ENCODE measurements at regions not wholly inside any gene's neighbourhood (a gene's known extent, or its start where the extent isn't known, plus 50 kb on each side); places are given as distances from the start of the nearest gene placed in this dataset.

DNA sequence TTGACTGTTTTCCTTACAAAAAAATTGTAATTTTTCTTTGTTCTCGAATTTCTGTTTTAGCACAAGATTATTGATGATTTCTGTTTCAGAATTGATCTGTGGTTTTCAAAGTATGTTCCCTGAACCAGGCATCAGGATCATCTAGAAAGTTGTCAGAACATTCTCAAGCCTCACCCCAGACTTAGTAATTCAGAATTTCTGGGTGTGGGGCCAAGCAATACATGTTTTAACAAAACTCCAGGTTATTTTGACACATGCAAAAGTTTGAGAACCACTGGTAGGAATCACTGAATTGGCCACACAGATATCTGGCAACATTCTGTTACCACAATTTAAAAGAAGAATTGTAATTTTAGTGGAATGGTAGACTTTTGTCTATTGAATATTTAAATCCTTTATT lies 1173.9 kb upstream of the LRRTM3 start:
- TF ChIP-seq, protein P1, sequence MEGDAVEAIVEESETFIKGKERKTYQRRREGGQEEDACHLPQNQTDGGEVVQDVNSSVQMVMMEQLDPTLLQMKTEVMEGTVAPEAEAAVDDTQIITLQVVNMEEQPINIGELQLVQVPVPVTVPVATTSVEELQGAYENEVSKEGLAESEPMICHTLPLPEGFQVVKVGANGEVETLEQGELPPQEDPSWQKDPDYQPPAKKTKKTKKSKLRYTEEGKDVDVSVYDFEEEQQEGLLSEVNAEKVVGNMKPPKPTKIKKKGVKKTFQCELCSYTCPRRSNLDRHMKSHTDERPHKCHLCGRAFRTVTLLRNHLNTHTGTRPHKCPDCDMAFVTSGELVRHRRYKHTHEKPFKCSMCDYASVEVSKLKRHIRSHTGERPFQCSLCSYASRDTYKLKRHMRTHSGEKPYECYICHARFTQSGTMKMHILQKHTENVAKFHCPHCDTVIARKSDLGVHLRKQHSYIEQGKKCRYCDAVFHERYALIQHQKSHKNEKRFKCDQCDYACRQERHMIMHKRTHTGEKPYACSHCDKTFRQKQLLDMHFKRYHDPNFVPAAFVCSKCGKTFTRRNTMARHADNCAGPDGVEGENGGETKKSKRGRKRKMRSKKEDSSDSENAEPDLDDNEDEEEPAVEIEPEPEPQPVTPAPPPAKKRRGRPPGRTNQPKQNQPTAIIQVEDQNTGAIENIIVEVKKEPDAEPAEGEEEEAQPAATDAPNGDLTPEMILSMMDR (IDR thresholded peaks at IDR 0.05; ENCODE audit: unreplicated experiment): no peak
- no TSS peak for BruUV-seq (replicated peaks)
- CTCF ChIA-PET: interaction anchor here (0.8 to 1.0 kb wide), 2 partner anchors 14 to 1712 kb away, joined by 3 to 4 read pairs; no protein-coding TSS in a partner anchor
- no peaks in the 10 kb centered on the region for H3K9me3 Mint-ChIP-seq (ENCODE audit: unreplicated experiment)
- H3K36me3 Mint-ChIP-seq (ENCODE audit: insufficient read depth, unreplicated experiment): no peaks in the 10 kb centered on the region
- peak overlapping the region; percentile 69 for H3K27ac Mint-ChIP-seq (ENCODE audit: low read depth, unreplicated experiment)
- H3K4me3 Mint-ChIP-seq (ENCODE audit: unreplicated experiment): no peak overlapping the region
- peak; percentile 18 for DNase-seq (ENCODE audit: unreplicated experiment)
- no peaks in the 10 kb centered on the region for H3K27me3 Mint-ChIP-seq (ENCODE audit: insufficient read depth, unreplicated experiment)
- peaks cover 16% of the 10 kb centered on the region for H3K4me1 Mint-ChIP-seq (ENCODE audit: insufficient read depth, unreplicated experiment)
- intact Hi-C loops (cut with micrococcal nuclease): no loop called here
- POLR2A ChIA-PET: interaction anchor here (1.0 to 1.1 kb wide), 3 partner anchors 9 to 92 kb away, joined by 3 read pairs; no protein-coding TSS in a partner anchor

DNA sequence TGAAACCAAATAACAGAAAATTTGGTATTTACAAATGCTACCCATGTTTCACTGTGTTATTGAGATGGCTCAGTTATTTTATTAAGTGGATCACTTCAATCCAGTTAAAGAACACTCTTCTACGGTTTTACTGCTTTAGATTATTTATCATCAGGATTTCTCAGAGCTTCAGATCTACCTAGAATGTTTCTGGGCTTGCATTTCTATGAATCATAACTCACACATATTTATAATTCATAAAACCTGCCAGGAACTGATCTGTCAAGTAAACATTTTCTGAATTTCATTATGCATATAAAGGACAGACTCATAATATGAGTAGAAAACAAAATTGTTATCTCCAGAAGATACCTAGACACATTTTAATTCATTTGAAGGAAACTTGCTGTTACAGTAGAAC lies 1172.3 kb upstream of the LRRTM3 start:
- no TSS peak for BruUV-seq (replicated peaks)
- Mint-ChIP-seq H3K27ac (ENCODE audit: low read depth, unreplicated experiment) (peak overlapping the region; percentile 61), H3K27me3 (ENCODE audit: insufficient read depth, unreplicated experiment) (no peaks in the 10 kb centered on the region), H3K4me3 (ENCODE audit: unreplicated experiment) (no peak overlapping the region), H3K36me3 (ENCODE audit: insufficient read depth, unreplicated experiment) (no peaks in the 10 kb centered on the region), H3K4me1 (ENCODE audit: insufficient read depth, unreplicated experiment) (peaks cover 16% of the 10 kb centered on the region), H3K9me3 (ENCODE audit: unreplicated experiment) (no peaks in the 10 kb centered on the region)
- DNase-seq (ENCODE audit: unreplicated experiment): no peak
- TF ChIP-seq, protein P1 (IDR thresholded peaks at IDR 0.05; ENCODE audit: unreplicated experiment): no peak
- ChIA-PET CTCF (interaction anchor here (0.6 kb wide), 1 partner anchor 38 kb away, joined by 5 read pairs; no protein-coding TSS in a partner anchor), POLR2A (interaction anchor here (0.7 to 1.3 kb wide), 2 partner anchors 92 to 183 kb away, joined by 3 to 4 read pairs; no protein-coding TSS in a partner anchor)
- intact Hi-C loops (cut with micrococcal nuclease): no loop called here

DNA sequence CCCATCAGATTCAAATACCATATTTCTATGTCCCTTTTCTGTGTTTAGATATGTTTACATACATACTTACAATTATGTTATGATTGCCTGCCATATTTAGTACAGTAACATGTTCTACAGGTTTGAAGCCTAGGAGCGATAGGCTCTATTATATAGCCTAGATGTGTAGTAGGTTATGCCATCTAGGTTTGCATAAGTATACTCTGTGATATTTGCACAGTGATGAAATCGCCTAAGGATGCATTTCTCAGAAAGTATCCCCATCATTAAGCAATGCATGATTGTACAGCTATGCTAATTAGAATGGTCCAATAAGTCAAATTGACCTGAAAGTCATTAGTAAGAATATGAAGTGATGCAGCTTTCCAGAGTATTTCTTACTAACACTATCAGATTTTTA lies 1171.7 kb upstream of the LRRTM3 start:
- TF ChIP-seq, protein P1 (IDR thresholded peaks at IDR 0.05; ENCODE audit: unreplicated experiment): no peak
- H3K27ac Mint-ChIP-seq (ENCODE audit: low read depth, unreplicated experiment): no peak overlapping the region
- H3K9me3 Mint-ChIP-seq (ENCODE audit: unreplicated experiment): no peaks in the 10 kb centered on the region
- no peaks in the 10 kb centered on the region for H3K27me3 Mint-ChIP-seq (ENCODE audit: insufficient read depth, unreplicated experiment)
- POLR2A ChIA-PET: interaction anchor here (0.7 to 1.3 kb wide), 2 partner anchors 47 to 184 kb away, joined by 3 to 4 read pairs; no protein-coding TSS in a partner anchor
- peaks cover 16% of the 10 kb centered on the region for H3K4me1 Mint-ChIP-seq (ENCODE audit: insufficient read depth, unreplicated experiment)
- H3K36me3 Mint-ChIP-seq (ENCODE audit: insufficient read depth, unreplicated experiment): no peaks in the 10 kb centered on the region
- H3K4me3 Mint-ChIP-seq (ENCODE audit: unreplicated experiment): no peak overlapping the region
- no peak for DNase-seq (ENCODE audit: unreplicated experiment)
- intact Hi-C loops (cut with micrococcal nuclease): no loop called here
- BruUV-seq (replicated peaks): no TSS peak
- CTCF ChIA-PET: no interaction called here

DNA sequence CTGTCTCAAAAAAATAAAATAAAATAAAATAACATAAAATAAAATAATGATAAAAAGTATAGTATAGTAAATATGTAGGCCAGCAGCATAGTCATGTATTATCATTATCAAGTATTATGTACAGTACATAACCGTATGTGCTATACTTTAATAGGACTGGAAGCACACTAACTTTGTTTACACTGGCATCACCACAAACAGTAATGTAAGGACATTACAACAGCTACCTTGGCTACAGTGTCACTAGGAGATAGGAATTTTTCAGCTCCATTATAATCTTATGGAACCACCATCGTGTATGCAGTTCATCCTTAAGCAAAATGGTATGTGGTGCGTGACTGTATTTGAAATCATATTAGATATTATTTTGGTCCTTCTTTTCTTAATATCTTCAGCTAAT lies 1163.5 kb upstream of the LRRTM3 start:
- CTCF ChIA-PET: no interaction called here
- H3K27ac Mint-ChIP-seq (ENCODE audit: low read depth, unreplicated experiment): no peak overlapping the region
- POLR2A ChIA-PET: interaction anchor here (1.0 kb wide), 1 partner anchor 11 kb away, joined by 3 read pairs; no protein-coding TSS in a partner anchor

More for the DNA sequence above, 1163.5 kb upstream of the LRRTM3 start:
- DNase-seq (ENCODE audit: unreplicated experiment): no peak
- H3K36me3 Mint-ChIP-seq (ENCODE audit: insufficient read depth, unreplicated experiment): no peaks in the 10 kb centered on the region
- TF ChIP-seq, protein P1 (IDR thresholded peaks at IDR 0.05; ENCODE audit: unreplicated experiment): no peak
- H3K27me3 Mint-ChIP-seq (ENCODE audit: insufficient read depth, unreplicated experiment): no peaks in the 10 kb centered on the region
- no peak overlapping the region for H3K4me3 Mint-ChIP-seq (ENCODE audit: unreplicated experiment)
- intact Hi-C loops (cut with micrococcal nuclease): no loop called here
- BruUV-seq (replicated peaks): no TSS peak
- H3K4me1 Mint-ChIP-seq (ENCODE audit: insufficient read depth, unreplicated experiment): no peaks in the 10 kb centered on the region
- no peaks in the 10 kb centered on the region for H3K9me3 Mint-ChIP-seq (ENCODE audit: unreplicated experiment)

All from MCF 10A (cell line).